Fibroblast of lung (primary cell): ENCODE measurements at regions not wholly inside any gene's neighbourhood (a gene's known extent, or its start where the extent isn't known, plus 50 kb on each side); places are given as distances from the start of the nearest gene placed in this dataset.

Experiments used
- CTCF ChIP-seq, 2 donors: IDR thresholded peaks in 1 of 2; conservative IDR thresholded peaks in 1 of 2; 1 replicate in 1 of 2; 2 replicates in 1 of 2; pipeline ENCODE4 v1.5.1; 2011 to 2012; ENCODE audit warnings: low read length in 2 of 2, control low read depth in 1 of 2, inconsistent platforms in 1 of 2, low read depth in 1 of 2, mild to moderate bottlenecking in 1 of 2
- EZH2 ChIP-seq: IDR thresholded peaks from 2 replicates; pipeline ENCODE4 v1.5.1; 2012; ENCODE audit warnings: low read length, control low read depth, mild to moderate bottlenecking; ENCODE audit errors: missing control alignments

GRCh38 chr13:65710514-65710913 lies 1519.6 kb downstream of the PCDH9 start:
- TF ChIP-seq CTCF (conservative IDR thresholded peaks at IDR 0.05 in 1 of 2, IDR thresholded peaks at IDR 0.05 in 1 of 2; ENCODE audit: low read depth in 1 of 2, low read length in 2 of 2), result no peak
- TF ChIP-seq EZH2, result no peak
